ENCODE measurements at regions not wholly inside any gene's neighbourhood (a gene's known extent, or its start where the extent isn't known, plus 50 kb on each side); places are given as distances from the start of the nearest gene placed in this dataset.

DNA sequence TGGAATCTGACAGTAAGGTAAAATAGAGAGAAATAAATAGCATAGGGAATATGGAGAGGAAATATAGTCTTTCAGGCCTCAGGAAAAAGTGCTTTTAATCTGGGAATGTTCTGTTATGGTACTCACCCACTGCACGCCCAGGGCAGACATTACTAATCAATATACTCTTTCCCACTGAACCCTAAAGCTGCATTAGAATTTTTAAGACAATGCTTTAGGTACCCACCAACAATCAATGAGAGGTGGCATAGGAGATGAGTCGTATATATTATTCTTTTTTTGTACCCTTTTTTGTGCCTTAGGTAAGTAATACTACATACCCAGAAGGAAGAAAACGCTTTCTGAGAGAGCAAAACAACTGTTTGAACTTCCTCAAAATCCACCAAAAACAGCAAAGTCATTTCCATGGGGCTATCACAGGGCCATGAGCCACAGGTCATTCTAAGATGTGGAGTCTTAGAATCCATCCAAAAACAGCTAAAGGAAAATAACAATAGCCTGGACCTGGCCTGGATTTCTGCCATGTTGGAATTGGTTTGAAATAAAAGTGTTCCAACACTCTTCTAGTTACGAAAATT is 542.1 kb downstream of the XYLT1 start:
- H2AFZ ChIP-seq (ENCODE audit: low read depth, low read length) = no peak overlapping the region
- no peak overlapping the region for H3K9ac ChIP-seq (ENCODE audit: low read depth, low read length)
- H4K20me1 ChIP-seq (ENCODE audit: insufficient read depth, low read length) = no peaks in the 10 kb centered on the region
- no peaks in the 10 kb centered on the region for H3K36me3 ChIP-seq (ENCODE audit: insufficient read depth, low read length)
- ATAC-seq (ENCODE audit: insufficient read depth, low read depth) (no peak), DNase-seq (no peak)
- TF ChIP-seq EZH2 (IDR thresholded peaks at IDR 0.05; ENCODE audit: borderline replicate concordance, low read depth, low read length, severe bottlenecking) = no peak
- TF ChIP-seq, protein P1, sequence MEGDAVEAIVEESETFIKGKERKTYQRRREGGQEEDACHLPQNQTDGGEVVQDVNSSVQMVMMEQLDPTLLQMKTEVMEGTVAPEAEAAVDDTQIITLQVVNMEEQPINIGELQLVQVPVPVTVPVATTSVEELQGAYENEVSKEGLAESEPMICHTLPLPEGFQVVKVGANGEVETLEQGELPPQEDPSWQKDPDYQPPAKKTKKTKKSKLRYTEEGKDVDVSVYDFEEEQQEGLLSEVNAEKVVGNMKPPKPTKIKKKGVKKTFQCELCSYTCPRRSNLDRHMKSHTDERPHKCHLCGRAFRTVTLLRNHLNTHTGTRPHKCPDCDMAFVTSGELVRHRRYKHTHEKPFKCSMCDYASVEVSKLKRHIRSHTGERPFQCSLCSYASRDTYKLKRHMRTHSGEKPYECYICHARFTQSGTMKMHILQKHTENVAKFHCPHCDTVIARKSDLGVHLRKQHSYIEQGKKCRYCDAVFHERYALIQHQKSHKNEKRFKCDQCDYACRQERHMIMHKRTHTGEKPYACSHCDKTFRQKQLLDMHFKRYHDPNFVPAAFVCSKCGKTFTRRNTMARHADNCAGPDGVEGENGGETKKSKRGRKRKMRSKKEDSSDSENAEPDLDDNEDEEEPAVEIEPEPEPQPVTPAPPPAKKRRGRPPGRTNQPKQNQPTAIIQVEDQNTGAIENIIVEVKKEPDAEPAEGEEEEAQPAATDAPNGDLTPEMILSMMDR (IDR thresholded peaks at IDR 0.05; ENCODE audit: borderline replicate concordance, extremely low read depth, low read length, poor library complexity, severe bottlenecking) = no peak
- no peaks in the 10 kb centered on the region for H3K27me3 ChIP-seq (ENCODE audit: insufficient read depth, low read length, poor library complexity)
- H3K4me1 ChIP-seq (ENCODE audit: insufficient read depth, low read length) = no peaks in the 10 kb centered on the region
- no peak overlapping the region for H3K4me2 ChIP-seq (ENCODE audit: insufficient read depth, low read length)
- no peaks in the 10 kb centered on the region for H3K79me2 ChIP-seq (ENCODE audit: insufficient read depth, low read length)
- no peaks in the 10 kb centered on the region for H3K9me3 ChIP-seq (ENCODE audit: insufficient read depth, low read length, severe bottlenecking)
- H3K27ac ChIP-seq (ENCODE audit: low read length) = no peak overlapping the region
- H3K4me3 ChIP-seq (ENCODE audit: low read depth in 1 of 2, low read length in 2 of 2) = no peak overlapping the region

DNA sequence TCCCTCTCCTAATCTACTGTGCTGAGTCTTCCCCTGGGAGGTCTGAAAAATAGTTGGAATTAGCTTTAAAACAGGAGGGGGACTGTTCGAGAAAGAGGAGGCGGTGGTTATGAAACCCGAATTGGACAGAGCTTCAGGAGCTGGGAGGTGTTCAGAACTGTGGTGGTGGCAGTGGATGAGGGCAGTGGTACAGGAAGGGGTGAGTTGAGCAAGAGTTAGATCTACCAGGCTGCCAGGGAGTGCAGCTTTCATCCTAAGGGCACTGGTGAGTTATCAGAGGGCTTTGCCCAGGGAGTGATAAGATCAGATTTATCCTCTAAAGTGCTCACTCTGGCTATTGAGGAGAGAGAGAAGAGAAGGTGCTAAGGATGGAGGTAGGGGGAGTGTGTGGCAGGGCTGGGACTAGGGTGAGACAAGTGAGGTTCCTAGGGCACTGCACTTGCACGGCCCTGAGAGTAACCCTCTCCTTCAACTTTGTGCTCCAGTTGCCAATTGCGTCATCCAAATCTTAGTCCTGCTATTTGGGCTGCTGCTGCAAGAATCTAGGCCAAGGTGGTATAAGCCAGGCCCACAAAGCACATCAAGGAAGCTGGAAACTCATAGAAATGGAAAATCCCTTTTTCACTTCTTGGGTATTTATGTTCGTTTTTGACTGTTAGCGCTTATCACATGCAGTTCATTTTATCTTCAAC is 540.3 kb downstream of the XYLT1 start:
- H3K9ac ChIP-seq (ENCODE audit: low read depth, low read length) = no peak overlapping the region
- H2AFZ ChIP-seq (ENCODE audit: low read depth, low read length) = no peak overlapping the region
- no peaks in the 10 kb centered on the region for H3K9me3 ChIP-seq (ENCODE audit: insufficient read depth, low read length, severe bottlenecking)
- no peaks in the 10 kb centered on the region for H4K20me1 ChIP-seq (ENCODE audit: insufficient read depth, low read length)
- no peak overlapping the region for H3K27ac ChIP-seq (ENCODE audit: low read length)
- H3K4me3 ChIP-seq (ENCODE audit: low read depth in 1 of 2, low read length in 2 of 2) = no peak overlapping the region
- no peaks in the 10 kb centered on the region for H3K27me3 ChIP-seq (ENCODE audit: insufficient read depth, low read length, poor library complexity)
- H3K4me1 ChIP-seq (ENCODE audit: insufficient read depth, low read length) = no peaks in the 10 kb centered on the region
- no peaks in the 10 kb centered on the region for H3K36me3 ChIP-seq (ENCODE audit: insufficient read depth, low read length)
- TF ChIP-seq EZH2 (IDR thresholded peaks at IDR 0.05; ENCODE audit: borderline replicate concordance, low read depth, low read length, severe bottlenecking) = no peak
- TF ChIP-seq, protein P1 (IDR thresholded peaks at IDR 0.05; ENCODE audit: borderline replicate concordance, extremely low read depth, low read length, poor library complexity, severe bottlenecking) = no peak
- H3K79me2 ChIP-seq (ENCODE audit: insufficient read depth, low read length) = no peaks in the 10 kb centered on the region
- H3K4me2 ChIP-seq (ENCODE audit: insufficient read depth, low read length) = no peak overlapping the region
- ATAC-seq (ENCODE audit: insufficient read depth, low read depth) (no peak), DNase-seq (no peak)

DNA sequence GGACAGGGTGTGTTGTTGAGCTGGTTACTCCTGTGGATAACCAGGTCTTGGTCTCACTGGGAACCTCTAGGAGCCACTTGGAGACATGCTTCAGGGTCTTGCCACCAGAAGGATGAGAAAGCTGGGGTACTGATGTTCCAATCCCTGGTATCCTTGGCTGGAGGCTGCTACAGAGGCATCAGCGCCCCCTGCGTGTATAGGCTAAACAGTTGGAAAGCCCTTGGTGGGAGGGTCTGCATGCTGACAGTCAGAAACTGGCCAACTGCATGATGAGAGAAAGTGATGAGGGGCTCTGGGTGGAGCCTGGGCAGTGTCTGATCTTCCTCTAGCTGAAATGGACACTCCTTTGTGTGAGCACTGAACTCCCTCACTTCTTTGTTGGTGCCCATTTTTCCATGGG is 536.9 kb downstream of the XYLT1 start:
- Histone ChIP-seq H3K9me3 (ENCODE audit: insufficient read depth, low read length, severe bottlenecking) (no peaks in the 10 kb centered on the region), H3K4me3 (ENCODE audit: low read depth in 1 of 2, low read length in 2 of 2) (no peak overlapping the region), H3K27me3 (ENCODE audit: insufficient read depth, low read length, poor library complexity) (no peaks in the 10 kb centered on the region), H3K36me3 (ENCODE audit: insufficient read depth, low read length) (no peaks in the 10 kb centered on the region), H3K9ac (ENCODE audit: low read depth, low read length) (no peak overlapping the region), H3K79me2 (ENCODE audit: insufficient read depth, low read length) (no peaks in the 10 kb centered on the region), H3K4me2 (ENCODE audit: insufficient read depth, low read length) (no peak overlapping the region), H4K20me1 (ENCODE audit: insufficient read depth, low read length) (no peaks in the 10 kb centered on the region), H3K4me1 (ENCODE audit: insufficient read depth, low read length) (no peaks in the 10 kb centered on the region), H3K27ac (ENCODE audit: low read length) (no peak overlapping the region), H2AFZ (ENCODE audit: low read depth, low read length) (no peak overlapping the region)
- no peak for DNase-seq
- TF ChIP-seq EZH2 (IDR thresholded peaks at IDR 0.05; ENCODE audit: borderline replicate concordance, low read depth, low read length, severe bottlenecking) = no peak
- TF ChIP-seq, protein P1 (IDR thresholded peaks at IDR 0.05; ENCODE audit: borderline replicate concordance, extremely low read depth, low read length, poor library complexity, severe bottlenecking) = no peak
- ATAC-seq (ENCODE audit: insufficient read depth, low read depth) = no peak

Measured in DND-41 (cell line).